22Rv1 (cell line): ENCODE measurements at regions not wholly inside any gene's neighbourhood (a gene's known extent, or its start where the extent isn't known, plus 50 kb on each side); places are given as distances from the start of the nearest gene placed in this dataset.

Source experiments
- ZFX ChIP-seq: fragments of 450-650 bp; IDR thresholded peaks from 2 replicates; pipeline ENCODE4 v1.6.1; 2017; ENCODE audit warnings: antibody characterized with exemption, borderline replicate concordance
- TF ChIP-seq, protein P1 (sequence below): fragments of 450-650 bp; IDR thresholded peaks from 2 replicates; pipeline ENCODE4 v1.5.1; 2017; ENCODE audit warnings: mild to moderate bottlenecking

DNA sequence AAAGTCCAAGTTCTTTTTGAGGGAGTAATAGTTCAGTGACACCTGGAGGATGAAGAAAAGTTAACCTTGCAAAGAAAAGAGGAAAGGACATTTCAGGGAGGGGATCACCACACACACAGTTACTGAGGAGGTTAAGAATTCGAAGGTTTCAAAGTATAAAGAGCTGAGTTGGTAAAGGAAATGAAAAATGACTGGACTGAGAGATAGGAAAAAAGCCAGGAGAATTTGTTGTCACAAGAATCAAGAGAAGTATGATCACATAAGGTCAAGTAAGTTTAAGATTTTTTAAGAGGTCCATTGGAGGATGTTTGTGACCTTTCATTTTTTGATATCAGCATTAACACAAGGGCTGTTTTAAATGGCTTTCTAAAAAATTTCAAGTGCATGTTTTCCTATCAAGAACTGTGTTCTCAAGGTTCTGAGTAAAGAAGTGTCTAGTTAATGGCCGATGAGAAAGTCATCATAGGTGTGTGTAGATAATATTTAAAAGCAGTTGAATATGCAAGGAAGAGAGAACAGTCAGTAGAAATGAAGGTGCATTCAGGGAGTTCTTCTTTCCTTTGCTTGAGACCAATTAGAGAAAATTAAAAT lies 189.2 kb upstream of the RBMS3 start:
- TF ChIP-seq, protein P1, sequence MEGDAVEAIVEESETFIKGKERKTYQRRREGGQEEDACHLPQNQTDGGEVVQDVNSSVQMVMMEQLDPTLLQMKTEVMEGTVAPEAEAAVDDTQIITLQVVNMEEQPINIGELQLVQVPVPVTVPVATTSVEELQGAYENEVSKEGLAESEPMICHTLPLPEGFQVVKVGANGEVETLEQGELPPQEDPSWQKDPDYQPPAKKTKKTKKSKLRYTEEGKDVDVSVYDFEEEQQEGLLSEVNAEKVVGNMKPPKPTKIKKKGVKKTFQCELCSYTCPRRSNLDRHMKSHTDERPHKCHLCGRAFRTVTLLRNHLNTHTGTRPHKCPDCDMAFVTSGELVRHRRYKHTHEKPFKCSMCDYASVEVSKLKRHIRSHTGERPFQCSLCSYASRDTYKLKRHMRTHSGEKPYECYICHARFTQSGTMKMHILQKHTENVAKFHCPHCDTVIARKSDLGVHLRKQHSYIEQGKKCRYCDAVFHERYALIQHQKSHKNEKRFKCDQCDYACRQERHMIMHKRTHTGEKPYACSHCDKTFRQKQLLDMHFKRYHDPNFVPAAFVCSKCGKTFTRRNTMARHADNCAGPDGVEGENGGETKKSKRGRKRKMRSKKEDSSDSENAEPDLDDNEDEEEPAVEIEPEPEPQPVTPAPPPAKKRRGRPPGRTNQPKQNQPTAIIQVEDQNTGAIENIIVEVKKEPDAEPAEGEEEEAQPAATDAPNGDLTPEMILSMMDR: no peak
- no peak for TF ChIP-seq ZFX
